ENCODE measurements at regions not wholly inside any gene's neighbourhood (a gene's known extent, or its start where the extent isn't known, plus 50 kb on each side); places are given as distances from the start of the nearest gene placed in this dataset.

DNA sequence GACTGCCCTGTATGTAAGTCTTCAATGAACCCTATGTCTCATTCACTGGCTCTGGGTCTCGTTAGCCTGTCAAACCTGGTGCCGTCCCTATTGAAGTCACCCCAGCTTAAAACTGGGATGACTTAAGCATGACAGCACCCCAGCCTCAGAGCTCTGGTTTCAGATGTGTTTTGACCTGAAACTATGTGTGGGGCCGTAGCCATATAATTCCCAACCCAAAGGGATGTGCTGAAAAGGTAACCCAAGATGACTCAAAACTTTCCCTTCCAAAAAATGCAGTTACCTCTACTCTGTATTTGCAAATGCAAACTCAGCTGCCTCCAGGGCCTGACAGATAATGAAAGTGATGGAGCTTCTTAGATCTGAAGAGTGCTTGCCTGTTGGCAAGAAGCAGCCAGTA is 478.3 kb upstream of the ERCC4 start:
- Histone ChIP-seq H3K9me3 (replicated peaks) (no peaks in the 10 kb centered on the region), H3K27ac (replicated peaks) (no peak overlapping the region), H3K4me3 (no peak overlapping the region), H3K4me1 (no peaks in the 10 kb centered on the region), H3K36me3 (no peaks in the 10 kb centered on the region), H3K27me3 (ENCODE audit: low read depth) (peaks cover 22% of the 10 kb centered on the region)
- TF ChIP-seq, protein P1, sequence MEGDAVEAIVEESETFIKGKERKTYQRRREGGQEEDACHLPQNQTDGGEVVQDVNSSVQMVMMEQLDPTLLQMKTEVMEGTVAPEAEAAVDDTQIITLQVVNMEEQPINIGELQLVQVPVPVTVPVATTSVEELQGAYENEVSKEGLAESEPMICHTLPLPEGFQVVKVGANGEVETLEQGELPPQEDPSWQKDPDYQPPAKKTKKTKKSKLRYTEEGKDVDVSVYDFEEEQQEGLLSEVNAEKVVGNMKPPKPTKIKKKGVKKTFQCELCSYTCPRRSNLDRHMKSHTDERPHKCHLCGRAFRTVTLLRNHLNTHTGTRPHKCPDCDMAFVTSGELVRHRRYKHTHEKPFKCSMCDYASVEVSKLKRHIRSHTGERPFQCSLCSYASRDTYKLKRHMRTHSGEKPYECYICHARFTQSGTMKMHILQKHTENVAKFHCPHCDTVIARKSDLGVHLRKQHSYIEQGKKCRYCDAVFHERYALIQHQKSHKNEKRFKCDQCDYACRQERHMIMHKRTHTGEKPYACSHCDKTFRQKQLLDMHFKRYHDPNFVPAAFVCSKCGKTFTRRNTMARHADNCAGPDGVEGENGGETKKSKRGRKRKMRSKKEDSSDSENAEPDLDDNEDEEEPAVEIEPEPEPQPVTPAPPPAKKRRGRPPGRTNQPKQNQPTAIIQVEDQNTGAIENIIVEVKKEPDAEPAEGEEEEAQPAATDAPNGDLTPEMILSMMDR (IDR thresholded peaks at IDR 0.05; ENCODE audit: borderline replicate concordance): no peak
- intact Hi-C loops (cut with micrococcal nuclease): no loop called here
- DNase-seq: no peak

DNA sequence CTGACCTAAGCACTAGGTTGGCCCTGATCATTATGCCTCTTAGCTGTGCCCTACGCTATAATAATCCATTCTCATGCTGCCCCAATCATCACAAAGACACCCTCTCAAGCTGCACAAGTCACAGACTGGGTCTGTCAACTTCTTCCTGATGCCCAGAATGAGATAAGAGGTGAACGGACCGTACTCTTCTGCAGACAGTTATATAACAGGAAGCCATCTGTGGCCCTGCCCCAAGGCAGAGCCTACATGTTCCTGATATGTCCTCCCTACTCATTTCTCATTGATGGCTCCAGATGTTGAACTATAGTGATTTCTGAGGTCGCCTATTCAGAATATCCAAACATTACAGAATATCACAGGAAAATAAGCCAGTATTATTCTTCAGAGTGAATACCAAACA is 471.6 kb upstream of the ERCC4 start:
- Histone ChIP-seq H3K4me1 (no peaks in the 10 kb centered on the region), H3K27ac (replicated peaks) (no peak overlapping the region), H3K9me3 (replicated peaks) (no peaks in the 10 kb centered on the region), H3K36me3 (no peaks in the 10 kb centered on the region), H3K27me3 (ENCODE audit: low read depth) (peaks cover 15% of the 10 kb centered on the region), H3K4me3 (no peak overlapping the region)
- TF ChIP-seq, protein P1 (IDR thresholded peaks at IDR 0.05; ENCODE audit: borderline replicate concordance): no peak
- intact Hi-C loops (cut with micrococcal nuclease): no loop called here
- no peak for DNase-seq

DNA sequence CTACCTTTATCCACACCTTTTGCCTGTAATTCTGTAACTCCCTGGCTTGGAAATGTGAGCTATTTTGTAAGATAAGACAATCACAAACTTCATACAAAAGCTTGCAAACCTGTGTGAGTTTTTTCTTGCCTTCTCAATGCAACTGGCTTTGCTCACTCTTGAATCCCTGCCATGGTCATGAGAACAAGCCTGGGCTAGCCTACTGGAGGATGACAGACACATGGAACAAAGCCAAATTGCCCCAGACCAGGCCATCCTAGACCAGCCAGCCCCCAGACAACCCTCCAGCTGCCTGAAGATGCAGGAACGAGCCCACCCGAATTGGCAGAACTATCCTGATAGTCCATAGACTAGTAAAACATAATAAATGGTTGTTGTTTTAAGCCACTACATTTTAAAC is 466.6 kb upstream of the ERCC4 start:
- TF ChIP-seq, protein P1 (IDR thresholded peaks at IDR 0.05; ENCODE audit: borderline replicate concordance): no peak
- no peaks in the 10 kb centered on the region for H3K36me3 ChIP-seq
- H3K27ac ChIP-seq (replicated peaks): no peak overlapping the region
- H3K4me1 ChIP-seq: no peaks in the 10 kb centered on the region
- H3K9me3 ChIP-seq (replicated peaks): no peaks in the 10 kb centered on the region
- intact Hi-C loops (cut with micrococcal nuclease): no loop called here
- DNase-seq: no peak
- H3K27me3 ChIP-seq (ENCODE audit: low read depth): peaks cover 23% of the 10 kb centered on the region
- no peak overlapping the region for H3K4me3 ChIP-seq

DNA sequence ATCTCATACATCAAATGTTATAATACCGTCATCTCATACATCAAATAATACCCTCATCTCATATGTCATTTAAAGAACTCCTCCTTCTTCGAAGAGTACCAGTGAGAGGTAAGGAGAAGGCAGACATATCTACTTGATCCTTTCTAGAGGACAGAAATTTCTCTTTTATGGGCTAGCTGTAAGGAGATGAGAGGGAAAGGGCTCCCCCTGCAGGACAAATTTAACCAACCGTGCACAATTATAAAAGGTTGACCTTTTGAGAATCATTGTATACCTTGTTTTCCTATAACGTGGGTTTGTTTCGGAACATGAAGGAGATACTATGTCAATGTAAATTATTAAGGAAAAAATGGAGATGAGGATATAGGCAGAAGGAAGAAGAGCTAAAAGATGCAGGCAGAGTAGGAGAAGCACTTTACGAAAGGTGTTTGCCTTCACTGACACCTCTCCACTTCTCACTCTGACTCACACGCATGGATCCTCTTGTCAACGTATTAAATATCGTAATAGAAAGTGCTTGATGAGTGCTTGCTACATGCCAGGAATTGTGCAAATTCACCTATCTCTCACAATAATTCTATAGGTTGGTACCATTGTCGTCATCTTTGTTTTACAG is 465.9 kb upstream of the ERCC4 start:
- DNase-seq: no peak
- Histone ChIP-seq H3K9me3 (replicated peaks) (no peaks in the 10 kb centered on the region), H3K4me3 (no peak overlapping the region), H3K4me1 (no peaks in the 10 kb centered on the region), H3K27ac (replicated peaks) (no peak overlapping the region), H3K27me3 (ENCODE audit: low read depth) (peaks cover 23% of the 10 kb centered on the region), H3K36me3 (no peaks in the 10 kb centered on the region)
- TF ChIP-seq, protein P1 (IDR thresholded peaks at IDR 0.05; ENCODE audit: borderline replicate concordance): peak; percentile 44
- intact Hi-C loops (cut with micrococcal nuclease): no loop called here

DNA sequence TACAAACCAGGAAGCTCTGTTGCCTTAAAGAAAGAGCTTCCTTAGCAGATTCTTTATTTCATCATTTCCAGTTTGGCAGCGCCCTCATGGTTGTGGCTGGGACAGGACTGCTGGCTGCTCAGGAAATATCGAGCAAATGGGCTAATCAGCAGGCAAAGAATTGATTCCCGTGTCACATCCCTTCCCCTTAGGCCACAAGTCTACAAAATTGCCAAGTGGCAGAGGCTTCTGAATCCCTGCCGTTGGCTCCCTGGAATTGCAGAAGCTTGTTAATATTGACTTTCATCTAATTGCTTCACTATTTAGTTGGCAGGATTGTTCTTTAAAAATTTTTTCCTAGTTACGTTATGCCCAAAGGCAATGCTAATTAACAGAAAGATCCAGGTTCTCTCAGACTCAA is 456.3 kb upstream of the ERCC4 start:
- TF ChIP-seq, protein P1 (IDR thresholded peaks at IDR 0.05; ENCODE audit: borderline replicate concordance): no peak
- H3K4me1 ChIP-seq: no peaks in the 10 kb centered on the region
- DNase-seq: no peak
- intact Hi-C loops (cut with micrococcal nuclease): no loop called here
- no peak overlapping the region for H3K27ac ChIP-seq (replicated peaks)
- H3K27me3 ChIP-seq (ENCODE audit: low read depth): peaks cover 37% of the 10 kb centered on the region
- H3K9me3 ChIP-seq (replicated peaks): no peaks in the 10 kb centered on the region
- H3K4me3 ChIP-seq: no peak overlapping the region
- H3K36me3 ChIP-seq: no peaks in the 10 kb centered on the region
